Right cardiac atrium (tissue), 5 donors: ENCODE measurements at regions not wholly inside any gene's neighbourhood (a gene's known extent, or its start where the extent isn't known, plus 50 kb on each side); places are given as distances from the start of the nearest gene placed in this dataset.

ENCODE experiments used
- ATAC-seq, 2 donors: fragments of 200-7000 bp; cut with Tn5 transposase; one replicate each; pipeline versions ENCODE4 v1.8.0 to v1.9.1; 2020; ENCODE audit warnings: moderate library complexity in 2 of 2, mild to moderate bottlenecking in 1 of 2
- DNase-seq, 3 donors: peaks; one replicate each; pipeline ENCODE4 v3.0.0-alpha.2; 2020
- H3K27ac ChIP-seq: one replicate; pipeline ENCODE4 v1.5.1; 2013; ENCODE audit warnings: mild to moderate bottlenecking, low read length, control low read depth, moderate library complexity
- H3K27me3 ChIP-seq: one replicate; pipeline ENCODE4 v1.6.1; 2013; ENCODE audit not compliant: control insufficient read depth, insufficient read depth
- H3K4me1 ChIP-seq: one replicate; pipeline ENCODE4 v1.6.1; 2013; ENCODE audit warnings: low read length; ENCODE audit not compliant: control insufficient read depth, insufficient read depth
- H3K4me3 ChIP-seq: one replicate; pipeline ENCODE4 v1.5.1; 2013; ENCODE audit warnings: low read length, control low read depth
- H3K9me3 ChIP-seq: one replicate; pipeline ENCODE4 v1.6.1; 2013; ENCODE audit warnings: low read length; ENCODE audit not compliant: control insufficient read depth
- WGBS: extraction: QIAGEN DNeasy Blood & Tissue Kit; methylation state at CpG from one replicate; pipeline ENCODE4 v1.1.7; 2013; 5-methylcytosine and 5-hydroxymethylcytosine counted together
- intact Hi-C, 4 donors: fragments of 100-400 bp; cut with DNase I; formaldehyde crosslinking; loops; one replicate each; pipeline versions ENCODE4 v1.11.0 to v1.14.0; 2022 to 2023
- donor health status: healthy with polysubstance abuse.
- donor health status: DM: no; HTN: yes; CAD: no.
- donor health status: DM: no; HTN: no; CAD: no.
- donor health status: DM: no; HTN: yes; CAD: no; lungs with severe emphysema.
- donor health status: DM: yes; HTN: yes; CAD: no.

GRCh38 chr18:67292814-67293213, 223.7 kb downstream of the DSEL start:
- Histone ChIP-seq H3K4me3 (no peak overlapping the region), H3K27ac (no peak overlapping the region), H3K27me3 (no peaks in the 10 kb centered on the region), H3K4me1 (no peaks in the 10 kb centered on the region), H3K9me3 (no peaks in the 10 kb centered on the region)
- DNase-seq = no peak
- ATAC-seq = no peak
- intact Hi-C loops = no loop called here
- WGBS = 77% methylated on average over 3 of the region's 3 CpGs

- Histone ChIP-seq H3K4me3 (no peak overlapping the region), H3K4me1 (no peaks in the 10 kb centered on the region), H3K9me3 (no peaks in the 10 kb centered on the region), H3K27me3 (no peaks in the 10 kb centered on the region), H3K27ac (no peak overlapping the region)
- intact Hi-C loops = no loop called here
- DNase-seq (no peak), ATAC-seq (no peak)
- whole genome bisulfite sequencing = 75% methylated on average over 4 of the region's 4 CpGs
These were observed 226.1 kb downstream of the DSEL start for GRCh38 chr18:67290421-67290820.

- no peak overlapping the region for H3K4me3 ChIP-seq
- intact Hi-C loops = no loop called here
- no peaks in the 10 kb centered on the region for H3K4me1 ChIP-seq
- H3K27me3 ChIP-seq = no peaks in the 10 kb centered on the region
- H3K27ac ChIP-seq = no peak overlapping the region
- ATAC-seq (no peak), DNase-seq (no peak)
- no peaks in the 10 kb centered on the region for H3K9me3 ChIP-seq
- WGBS = 82% methylated on average over 2 of the region's 2 CpGs
These were observed 230.9 kb downstream of the DSEL start for GRCh38 chr18:67285583-67285982.

- intact Hi-C loops = no loop called here
- DNase-seq = no peak
These were observed 233.7 kb downstream of the DSEL start for GRCh38 chr18:67282796-67283195.

GRCh38 chr18:67281746-67282145, 234.8 kb downstream of the DSEL start:
- no peak for ATAC-seq
- Histone ChIP-seq H3K27ac (no peak overlapping the region), H3K4me1 (no peaks in the 10 kb centered on the region), H3K9me3 (no peaks in the 10 kb centered on the region), H3K27me3 (no peaks in the 10 kb centered on the region), H3K4me3 (no peak overlapping the region)
- intact Hi-C loops = no loop called here
- 69% methylated on average over 1 of the region's 1 CpG for WGBS
- DNase-seq = no peak

More at GRCh38 chr18:67282796-67283195, 233.7 kb downstream of the DSEL start:
- no peak overlapping the region for H3K27ac ChIP-seq
- no peaks in the 10 kb centered on the region for H3K27me3 ChIP-seq
- no peak for ATAC-seq
- no peaks in the 10 kb centered on the region for H3K9me3 ChIP-seq
- H3K4me1 ChIP-seq = no peaks in the 10 kb centered on the region
- H3K4me3 ChIP-seq = no peak overlapping the region

GRCh38 chr18:67280486-67281242, 235.9 kb downstream of the DSEL start:
- intact Hi-C loops = no loop called here
- DNase-seq = no peak
- Histone ChIP-seq H3K27me3 (no peaks in the 10 kb centered on the region), H3K4me3 (no peak overlapping the region), H3K4me1 (no peaks in the 10 kb centered on the region), H3K27ac (no peak overlapping the region), H3K9me3 (no peaks in the 10 kb centered on the region)
- no peak for ATAC-seq
- WGBS = 70% methylated on average over 5 of the region's 5 CpGs

GRCh38 chr18:67279988-67280387, 236.5 kb downstream of the DSEL start:
- no peaks in the 10 kb centered on the region for H3K9me3 ChIP-seq
- H3K4me1 ChIP-seq = no peaks in the 10 kb centered on the region
- H3K27me3 ChIP-seq = no peaks in the 10 kb centered on the region
- H3K4me3 ChIP-seq = no peak overlapping the region
- H3K27ac ChIP-seq = no peak overlapping the region
- 61% methylated on average over 3 of the region's 3 CpGs for WGBS
- intact Hi-C loops = no loop called here
- no peak for DNase-seq
- no peak for ATAC-seq

GRCh38 chr18:67278984-67279383, 237.5 kb downstream of the DSEL start:
- Histone ChIP-seq H3K4me3 (no peak overlapping the region), H3K27me3 (no peaks in the 10 kb centered on the region), H3K27ac (no peak overlapping the region), H3K4me1 (no peaks in the 10 kb centered on the region), H3K9me3 (no peaks in the 10 kb centered on the region)
- DNase-seq (no peak), ATAC-seq (no peak)
- intact Hi-C loops = no loop called here
- WGBS = 84% methylated on average over 2 of the region's 2 CpGs

GRCh38 chr18:67276638-67277037, 239.9 kb downstream of the DSEL start:
- Histone ChIP-seq H3K9me3 (no peaks in the 10 kb centered on the region), H3K27ac (no peak overlapping the region), H3K4me3 (no peak overlapping the region), H3K4me1 (no peaks in the 10 kb centered on the region), H3K27me3 (no peaks in the 10 kb centered on the region)
- ATAC-seq = no peak
- DNase-seq = no peak
- WGBS = 76% methylated on average over 4 of the region's 4 CpGs
- intact Hi-C loops = no loop called here

GRCh38 chr18:67273288-67273687, 243.2 kb downstream of the DSEL start:
- ATAC-seq = no peak
- H3K4me1 ChIP-seq = no peaks in the 10 kb centered on the region
- no peaks in the 10 kb centered on the region for H3K9me3 ChIP-seq
- 75% methylated on average over 5 of the region's 5 CpGs for WGBS
- DNase-seq = no peak
- H3K27ac ChIP-seq = no peak overlapping the region
- intact Hi-C loops = no loop called here
- no peak overlapping the region for H3K4me3 ChIP-seq
- no peaks in the 10 kb centered on the region for H3K27me3 ChIP-seq

- intact Hi-C loops = no loop called here
- no peaks in the 10 kb centered on the region for H3K27me3 ChIP-seq
- 83% methylated on average over 2 of the region's 2 CpGs for WGBS
These were observed 247.3 kb downstream of the DSEL start for GRCh38 chr18:67269206-67269605.

GRCh38 chr18:67268530-67268929, 248.0 kb downstream of the DSEL start:
- Histone ChIP-seq H3K4me3 (no peak overlapping the region), H3K9me3 (no peaks in the 10 kb centered on the region), H3K27ac (no peak overlapping the region), H3K27me3 (no peaks in the 10 kb centered on the region), H3K4me1 (no peaks in the 10 kb centered on the region)
- intact Hi-C loops = no loop called here
- no peak for DNase-seq
- 81% methylated on average over 3 of the region's 3 CpGs for WGBS
- no peak for ATAC-seq

More at GRCh38 chr18:67269206-67269605, 247.3 kb downstream of the DSEL start:
- Histone ChIP-seq H3K27ac (no peak overlapping the region), H3K9me3 (no peaks in the 10 kb centered on the region), H3K4me1 (no peaks in the 10 kb centered on the region), H3K4me3 (no peak overlapping the region)
- DNase-seq = no peak
- ATAC-seq = no peak
